IPS DF 19.7 (cell line): ENCODE measurements at regions not wholly inside any gene's neighbourhood (a gene's known extent, or its start where the extent isn't known, plus 50 kb on each side); places are given as distances from the start of the nearest gene placed in this dataset.

Experiments
- DNase-seq: peaks from one replicate; pipeline ENCODE4 v3.0.0-alpha.2; 2013; ENCODE audit warnings: low read depth, low spot score

DNA sequence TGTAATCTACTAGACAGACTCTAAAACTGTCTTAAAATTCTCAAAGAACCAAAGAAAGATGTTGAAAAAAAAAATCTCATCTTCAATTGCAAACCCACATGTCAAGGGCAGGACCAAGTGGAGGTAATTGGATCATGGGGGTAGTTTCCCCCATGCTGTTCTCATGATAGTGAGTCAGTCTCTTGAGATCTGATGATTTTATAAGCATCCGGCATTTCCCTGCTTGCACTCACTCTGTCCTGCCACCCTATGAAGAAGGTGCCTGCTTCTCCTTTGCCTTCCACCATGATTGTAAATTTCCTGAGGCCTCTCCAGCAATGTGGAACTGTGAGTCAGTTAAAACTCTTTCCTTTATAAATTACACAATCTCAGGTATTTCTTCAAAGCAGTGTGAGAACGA is 257.0 kb downstream of the HHIPL2 start:
- no peak for DNase-seq

DNA sequence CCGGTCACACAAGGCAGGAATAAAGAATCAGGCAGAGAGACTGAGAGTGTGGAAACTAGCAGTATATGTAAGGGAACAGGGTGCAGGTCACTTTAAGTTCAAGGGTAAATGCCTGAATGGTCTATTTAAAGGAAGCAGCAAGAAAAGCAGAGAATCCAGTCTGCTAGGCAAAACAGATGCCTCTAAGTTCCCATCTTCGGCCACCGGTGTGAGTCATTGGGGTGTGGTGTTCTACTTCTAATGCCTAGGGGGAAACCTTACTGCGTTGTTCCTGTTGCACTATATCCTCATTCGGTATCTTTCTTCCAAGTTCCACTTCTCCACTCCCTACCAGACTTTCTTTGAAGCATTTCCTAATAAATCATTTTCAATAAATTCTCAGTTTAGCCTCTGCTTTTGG is 259.9 kb downstream of the HHIPL2 start:
- no peak for DNase-seq

DNA sequence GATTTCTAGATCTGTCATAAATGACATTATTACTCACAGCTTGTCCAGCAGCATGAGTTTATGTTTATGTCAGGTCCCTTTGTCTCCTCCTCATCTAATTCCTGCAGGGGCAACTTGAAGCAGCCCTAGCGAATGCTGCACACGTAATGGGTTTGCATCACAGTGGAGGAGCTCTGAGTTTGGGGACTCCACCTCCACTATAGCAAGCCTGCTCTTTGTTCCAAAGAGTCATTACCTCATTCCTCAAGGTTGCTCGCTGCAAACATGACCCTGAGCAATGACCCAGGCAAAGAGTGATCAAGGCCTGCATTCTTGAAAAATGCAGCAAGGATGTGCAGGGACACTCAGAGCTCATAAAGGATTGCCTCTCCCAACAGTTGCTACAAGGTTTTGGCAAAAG is 261.9 kb downstream of the HHIPL2 start:
- DNase-seq, result no peak

DNA sequence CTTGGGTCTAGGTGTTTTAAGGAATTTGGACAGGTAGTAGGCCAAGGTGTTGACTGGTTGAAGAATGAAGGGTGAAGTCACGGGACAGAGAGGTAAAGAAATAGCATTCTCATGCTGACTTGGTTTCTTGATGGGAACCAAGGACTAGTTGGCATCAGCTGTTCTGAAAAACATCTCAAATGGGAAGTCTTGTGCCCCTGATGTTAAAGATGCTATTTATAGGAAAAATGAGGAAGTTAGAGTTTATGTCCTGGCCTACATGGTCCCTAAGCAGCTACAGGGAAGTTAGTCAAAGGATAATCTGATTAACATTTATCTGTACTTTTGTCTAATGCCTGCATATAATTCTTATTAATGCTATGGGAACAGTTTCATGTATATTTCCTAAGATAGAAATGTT is 262.4 kb downstream of the HHIPL2 start:
- DNase-seq, result no peak

DNA sequence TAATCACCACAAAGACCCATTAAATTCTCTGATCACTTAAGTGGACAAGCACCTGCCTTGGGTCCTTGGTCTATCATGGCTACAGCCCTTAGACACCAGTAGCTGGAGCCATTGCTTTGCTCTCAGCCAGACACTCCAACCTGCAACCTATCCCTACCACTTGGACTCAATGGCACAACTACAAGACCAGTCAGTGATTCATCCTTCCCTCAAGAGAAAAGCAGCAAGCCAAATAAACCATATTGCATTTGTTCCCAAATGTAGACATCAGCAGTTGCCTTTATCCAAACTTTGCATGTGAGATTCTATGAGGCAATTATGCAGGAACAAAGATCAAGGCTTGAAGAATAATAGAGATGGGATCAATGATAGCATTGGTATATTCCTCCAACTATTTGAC is 263.4 kb downstream of the HHIPL2 start:
- DNase-seq, result no peak

DNA sequence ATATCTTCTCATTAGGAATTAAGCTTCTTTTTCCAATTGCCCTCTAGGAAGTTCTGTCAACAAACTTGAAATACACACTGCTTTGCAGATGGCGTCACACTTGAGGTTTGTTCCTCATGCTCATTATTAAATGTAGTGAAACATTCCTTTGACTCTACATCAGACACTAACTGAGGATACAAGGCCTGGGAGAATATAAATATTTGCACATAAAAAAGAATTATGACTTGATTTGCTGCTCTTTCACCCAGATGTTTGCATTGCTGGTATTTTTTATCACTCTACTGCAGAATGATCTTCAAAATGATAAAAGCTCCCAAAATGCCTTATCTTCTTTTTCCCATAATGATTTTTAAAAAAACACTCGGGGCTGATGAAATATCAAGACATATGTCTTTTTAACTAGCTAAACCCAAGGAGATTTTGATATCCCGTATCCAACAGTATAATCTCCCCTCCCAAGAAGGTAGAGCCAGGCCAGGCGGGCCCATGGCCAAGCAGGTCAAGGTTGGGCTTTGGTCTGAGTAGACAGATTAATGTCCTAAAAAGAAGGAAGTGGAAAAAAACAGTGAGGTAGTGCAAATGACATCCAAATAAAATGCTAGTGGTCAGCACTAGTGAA is 264.6 kb downstream of the HHIPL2 start:
- no peak for DNase-seq

DNA sequence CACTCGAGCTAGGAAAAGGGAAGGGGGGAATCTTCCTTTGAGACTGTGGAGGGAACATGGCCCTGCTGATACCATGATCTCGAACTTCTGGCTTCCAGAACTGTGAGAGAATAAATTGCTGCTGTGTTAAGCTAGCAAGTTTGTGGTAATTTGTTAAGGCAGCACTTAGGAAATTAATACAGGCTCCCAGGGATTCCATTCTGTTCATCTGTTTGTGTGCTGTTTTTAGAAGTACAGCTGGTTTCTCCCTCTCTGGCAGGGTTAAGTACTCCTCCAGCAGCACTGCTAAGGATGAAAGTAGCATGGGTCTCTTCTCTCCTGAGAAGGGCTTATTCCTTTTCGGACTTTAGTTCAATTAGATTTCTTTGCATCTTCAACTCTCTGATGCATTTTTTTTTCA is 268.3 kb downstream of the HHIPL2 start:
- no peak for DNase-seq

DNA sequence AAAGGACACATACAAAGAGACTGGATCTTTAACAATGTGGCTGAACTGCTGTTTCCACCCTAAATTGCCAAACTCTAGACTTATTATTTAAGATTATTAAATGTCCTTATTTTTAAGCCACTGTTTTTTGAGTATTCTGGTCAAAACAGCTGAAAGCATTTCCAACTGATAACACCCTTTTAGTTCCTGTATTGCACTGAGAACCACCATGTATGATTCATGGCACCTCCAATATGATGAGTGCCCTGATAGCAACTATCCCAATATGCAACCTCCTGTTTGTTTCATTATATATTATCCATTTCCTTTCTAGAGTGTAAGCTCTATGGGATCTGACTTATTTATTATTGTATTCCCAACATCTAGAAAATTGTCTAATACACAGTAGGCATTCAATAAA is 269.4 kb downstream of the HHIPL2 start:
- no peak for DNase-seq

DNA sequence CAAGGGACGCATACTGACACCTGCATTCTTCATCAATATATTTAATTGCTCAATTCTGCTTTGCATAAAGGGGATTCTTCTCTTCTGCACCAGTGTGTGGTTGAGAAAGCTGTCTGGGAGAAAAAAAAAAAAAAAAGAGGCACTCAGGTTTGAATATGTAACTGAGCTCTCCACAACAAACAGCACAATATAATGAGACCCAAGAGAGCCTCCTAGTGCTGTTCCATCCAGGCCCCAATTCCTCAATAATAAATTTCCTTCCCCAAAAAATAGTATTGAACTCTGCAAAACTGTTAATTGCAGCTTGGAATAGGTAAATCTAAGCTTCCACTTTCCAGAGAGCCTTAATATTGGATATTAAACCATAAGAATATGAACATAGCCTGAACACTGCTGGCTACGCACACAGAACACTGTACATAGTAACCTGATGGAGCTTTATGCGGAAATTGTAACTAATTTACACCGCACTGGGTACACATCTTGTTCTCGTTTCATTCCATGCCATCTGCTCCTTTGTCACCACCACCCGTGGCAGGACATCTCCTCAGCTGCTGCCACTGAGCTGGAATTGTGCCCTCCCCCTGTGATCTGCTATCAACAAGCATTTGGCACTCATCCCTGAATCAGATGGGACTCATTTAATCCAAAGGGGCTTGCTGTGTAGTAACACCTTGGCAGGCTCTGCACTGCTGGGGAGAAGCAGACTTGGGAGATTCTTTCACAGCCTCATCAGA is 272.0 kb downstream of the HHIPL2 start:
- no peak for DNase-seq

DNA sequence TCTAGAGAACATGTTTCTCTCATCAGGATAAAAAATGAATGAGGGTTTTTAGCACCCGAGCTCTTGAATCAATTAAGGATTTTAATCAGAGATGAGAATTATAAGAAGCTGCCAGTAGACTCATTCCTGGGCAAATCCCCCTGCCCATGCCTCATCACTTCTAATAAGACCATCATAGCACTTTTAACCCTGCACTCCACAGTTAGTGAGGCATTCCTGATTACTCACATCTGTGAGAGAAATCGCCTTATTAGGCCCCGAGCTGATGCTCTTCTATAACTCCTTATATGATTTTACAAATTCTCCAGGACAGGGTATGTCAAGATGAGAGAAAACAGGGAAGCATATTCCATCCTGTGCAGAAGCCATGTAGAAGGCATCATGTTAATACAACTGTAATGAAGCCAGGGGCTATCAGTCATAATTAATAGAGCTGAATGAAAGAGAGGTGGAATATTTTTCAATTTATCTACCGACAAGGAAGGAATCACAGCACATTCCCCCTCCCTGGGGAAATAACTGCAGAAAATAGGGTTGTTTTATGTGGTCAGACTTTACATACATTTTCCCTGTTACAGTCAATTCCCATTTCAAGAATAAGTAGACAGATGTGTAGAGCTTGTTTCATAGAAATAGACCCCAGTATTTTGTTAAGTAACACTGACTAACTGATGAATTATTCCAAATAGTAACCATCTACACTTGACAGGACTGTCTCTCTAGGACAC is 272.7 kb downstream of the HHIPL2 start:
- DNase-seq, result no peak

DNA sequence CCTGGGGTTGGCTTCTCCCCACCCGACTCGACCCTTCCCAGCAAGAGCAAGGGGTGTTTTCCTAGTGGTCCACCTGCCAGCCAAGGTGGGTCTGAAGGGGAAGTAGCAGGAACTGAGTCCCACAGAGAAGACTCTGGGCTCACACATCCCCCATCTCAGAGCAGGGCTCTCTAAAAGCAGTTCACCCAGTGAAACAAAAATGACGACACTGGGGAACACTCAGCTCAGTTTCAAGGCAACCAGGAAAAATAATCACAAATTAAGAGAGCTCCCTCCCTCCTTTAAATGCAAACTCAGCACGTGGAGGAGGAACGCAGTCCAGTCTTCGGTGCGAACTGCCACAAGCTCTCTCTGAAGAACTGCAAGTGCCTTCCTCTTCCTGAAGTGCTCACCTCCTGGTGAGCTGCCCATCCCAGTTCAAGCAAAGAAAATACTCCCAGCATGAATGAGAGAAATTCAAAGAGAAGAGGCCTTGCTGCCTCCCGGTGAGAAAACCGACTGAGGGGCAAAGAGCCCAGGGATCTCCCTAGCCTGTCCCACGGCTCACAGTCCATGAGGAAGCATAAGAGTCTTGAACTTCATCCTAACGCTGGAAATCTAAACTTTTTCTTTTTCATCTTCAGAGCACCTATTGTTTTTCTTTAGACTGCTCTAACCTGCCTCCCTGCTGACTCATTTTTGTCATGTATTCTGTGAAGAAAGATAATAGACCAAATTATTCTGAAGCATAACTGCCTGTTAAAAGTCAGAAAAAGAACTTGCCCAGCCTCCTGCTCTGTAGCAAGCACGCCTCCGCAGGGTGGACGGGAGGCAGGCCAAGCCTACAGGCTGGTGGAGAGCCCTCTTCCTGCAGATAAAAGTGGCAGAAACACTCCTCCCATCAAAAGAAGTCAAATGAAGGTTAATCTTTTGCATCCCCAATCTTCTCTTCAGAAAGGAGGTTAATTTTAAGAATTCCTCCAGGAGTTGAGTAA is 281.4 kb downstream of the HHIPL2 start:
- DNase-seq, result no peak

DNA sequence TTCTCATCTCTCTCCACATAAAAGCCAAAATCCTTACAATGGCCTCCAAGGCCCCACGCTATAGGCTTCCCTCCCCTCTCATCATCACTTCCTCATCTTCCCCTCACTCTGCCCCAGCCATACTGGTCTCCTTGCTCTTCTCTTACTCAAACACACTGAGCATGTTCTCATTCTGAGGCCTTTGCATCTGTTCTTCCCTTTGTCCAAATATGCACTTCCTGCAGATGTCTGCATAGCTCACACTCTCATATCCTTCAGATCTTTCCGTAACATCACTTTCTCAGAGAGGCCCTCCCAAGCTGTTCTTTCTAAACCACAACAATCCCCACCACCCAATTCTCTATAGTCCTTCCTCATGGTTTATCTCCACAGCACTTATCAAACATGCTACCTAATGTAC is 284.1 kb downstream of the HHIPL2 start:
- no peak for DNase-seq

DNA sequence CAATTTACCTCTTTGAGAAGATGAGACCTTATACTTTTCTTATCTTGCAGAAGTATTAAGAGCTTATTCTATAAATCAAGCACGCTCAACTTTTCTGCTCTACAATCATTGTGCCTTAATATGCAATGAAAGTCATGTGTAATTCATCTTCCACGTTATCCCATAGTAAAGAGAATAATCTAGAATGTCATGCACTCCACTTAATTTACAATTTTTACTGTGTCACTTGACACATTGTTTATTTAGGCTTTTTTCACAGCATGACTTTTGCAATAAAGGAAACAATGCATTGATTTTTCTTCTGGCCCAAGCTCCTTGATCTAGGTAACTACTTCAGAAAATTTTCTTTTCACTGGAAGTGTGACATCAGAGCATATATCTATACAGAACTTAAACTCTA is 290.9 kb downstream of the HHIPL2 start:
- no peak for DNase-seq

DNA sequence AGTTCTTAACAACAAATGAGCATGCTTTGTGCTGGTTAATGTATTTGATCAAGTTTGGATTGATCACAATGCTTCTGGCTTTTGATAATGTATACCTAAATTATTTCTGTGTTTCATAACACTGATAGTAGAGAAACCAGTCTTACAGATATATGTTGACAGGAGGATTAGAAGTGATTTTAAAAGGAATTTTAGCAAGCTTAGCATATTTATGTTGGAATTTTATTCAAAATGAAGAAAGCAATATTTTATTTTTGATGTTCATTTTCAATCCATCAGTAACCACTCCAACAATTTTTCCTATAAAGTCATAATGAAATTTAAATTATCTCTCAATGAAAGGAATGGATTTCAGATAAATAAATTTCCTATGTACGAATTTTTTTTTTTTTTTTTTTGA is 291.8 kb downstream of the HHIPL2 start:
- DNase-seq, result no peak

DNA sequence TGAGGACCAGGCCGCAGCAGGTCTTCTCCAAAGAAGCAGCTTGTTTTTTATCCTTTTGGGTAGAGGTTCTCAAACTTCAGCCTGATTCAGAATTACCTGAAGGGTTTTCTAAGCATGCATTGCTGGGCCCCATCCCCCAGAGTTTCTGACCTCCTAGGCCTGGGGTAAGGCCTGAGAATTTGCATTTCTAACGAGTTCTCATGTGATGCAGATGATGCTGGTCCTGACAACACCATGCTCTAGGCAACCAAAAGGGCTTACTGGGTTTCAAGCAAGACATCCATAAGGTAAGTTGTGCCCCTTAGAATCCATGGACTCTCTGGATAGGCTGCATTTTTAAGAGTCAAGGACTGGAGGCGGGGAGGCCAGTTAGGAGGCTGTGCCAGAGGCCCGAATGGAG is 295.1 kb downstream of the HHIPL2 start:
- DNase-seq, result no peak

DNA sequence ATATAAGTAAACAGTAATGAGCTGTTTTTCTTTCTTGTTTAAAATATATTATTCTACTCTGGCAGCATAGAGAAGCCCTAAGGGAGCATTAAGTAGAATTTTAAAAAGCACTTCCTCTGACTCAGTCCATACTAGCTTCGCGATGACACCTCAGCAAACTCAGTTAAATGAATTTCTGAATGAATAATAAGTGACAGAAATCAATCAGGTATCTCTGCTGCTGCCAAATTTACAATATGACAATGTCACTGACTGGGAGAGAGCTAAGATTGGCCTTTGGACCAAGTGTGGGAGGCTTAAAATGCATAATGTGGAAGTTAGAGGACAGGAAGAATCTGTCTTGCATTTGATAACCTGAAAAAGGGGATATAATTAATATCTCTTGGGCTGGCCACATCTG is 296.1 kb downstream of the HHIPL2 start:
- no peak for DNase-seq

DNA sequence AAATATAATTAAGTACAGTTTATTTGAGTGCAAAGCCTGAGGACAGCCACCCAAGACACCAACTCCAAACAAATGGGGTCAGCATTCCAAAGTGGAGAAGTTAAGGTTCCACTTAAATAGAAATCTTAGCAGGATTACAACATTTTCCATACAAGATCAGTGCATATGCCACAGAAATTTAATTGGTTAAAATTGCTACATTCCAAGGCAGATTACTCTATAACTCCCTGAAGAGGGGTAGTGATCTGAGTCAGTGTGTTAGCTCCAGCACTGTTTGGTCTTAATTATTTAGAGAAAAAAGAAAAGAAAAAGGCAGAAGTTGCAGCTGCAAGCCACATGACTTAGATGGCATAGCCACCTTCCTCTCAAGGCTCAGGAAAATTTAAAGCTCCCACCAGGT is 297.5 kb downstream of the HHIPL2 start:
- DNase-seq, result no peak

DNA sequence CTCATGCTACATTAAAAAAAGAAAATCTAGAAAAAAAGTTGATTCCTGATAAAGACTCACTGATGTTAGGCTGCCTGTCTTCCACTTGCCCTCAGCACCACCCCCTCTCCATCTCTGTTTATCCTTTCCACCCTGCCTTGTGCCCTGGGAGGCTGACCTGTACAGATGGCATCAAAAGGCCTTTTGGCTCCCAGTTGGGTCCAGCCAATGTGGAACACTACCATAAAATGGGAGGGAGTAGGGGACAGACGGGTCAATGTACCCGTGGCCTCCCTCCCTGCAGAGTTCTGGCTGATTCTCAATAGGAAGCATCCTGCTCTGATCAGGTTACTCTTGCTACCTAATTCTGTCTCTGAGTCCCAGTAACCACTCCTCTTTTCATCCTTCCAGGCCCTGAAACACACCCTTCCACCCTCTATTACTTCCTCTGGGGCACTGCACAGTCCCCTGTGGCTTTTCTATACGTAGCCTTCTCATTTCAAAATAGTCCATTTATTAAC is 300.0 kb downstream of the HHIPL2 start:
- no peak for DNase-seq

DNA sequence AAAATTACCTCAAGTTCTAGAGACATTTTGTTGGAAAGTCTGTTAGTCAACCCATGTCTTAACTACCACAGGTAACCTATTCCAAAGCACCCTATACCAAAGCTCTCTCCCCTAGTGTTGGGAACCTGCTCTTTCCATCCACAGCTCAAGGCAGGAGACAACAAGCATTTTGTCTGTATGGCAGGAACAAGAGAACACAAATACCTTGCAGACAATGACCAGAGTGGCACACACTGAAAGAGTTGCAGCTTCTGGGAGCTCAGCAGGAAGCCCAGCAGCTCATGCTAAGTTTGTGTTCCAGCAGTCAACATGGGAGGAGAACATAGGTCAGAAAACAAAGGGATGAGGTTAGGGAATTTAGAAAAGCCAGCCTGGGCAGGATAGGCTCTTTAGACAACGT is 300.8 kb downstream of the HHIPL2 start:
- no peak for DNase-seq

DNA sequence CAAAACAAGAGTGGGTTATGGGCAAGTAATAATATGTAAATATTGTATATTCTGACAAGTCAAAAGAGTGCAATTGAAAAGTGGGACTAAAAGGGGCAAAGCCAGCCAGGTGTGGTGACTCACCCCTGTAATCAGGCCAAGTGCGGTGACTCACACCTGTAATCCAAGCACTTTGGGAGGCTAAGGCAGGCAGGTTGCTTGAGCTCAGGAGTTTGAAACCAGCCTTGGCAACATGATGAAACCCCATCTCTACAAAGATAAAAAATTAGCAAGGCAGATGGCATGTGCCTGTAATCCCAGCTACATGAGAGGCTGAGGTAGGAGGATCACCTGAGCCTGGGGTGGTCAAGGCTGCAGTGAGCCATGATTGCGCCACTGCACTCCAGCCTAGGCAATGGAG is 304.0 kb downstream of the HHIPL2 start:
- DNase-seq, result no peak

DNA sequence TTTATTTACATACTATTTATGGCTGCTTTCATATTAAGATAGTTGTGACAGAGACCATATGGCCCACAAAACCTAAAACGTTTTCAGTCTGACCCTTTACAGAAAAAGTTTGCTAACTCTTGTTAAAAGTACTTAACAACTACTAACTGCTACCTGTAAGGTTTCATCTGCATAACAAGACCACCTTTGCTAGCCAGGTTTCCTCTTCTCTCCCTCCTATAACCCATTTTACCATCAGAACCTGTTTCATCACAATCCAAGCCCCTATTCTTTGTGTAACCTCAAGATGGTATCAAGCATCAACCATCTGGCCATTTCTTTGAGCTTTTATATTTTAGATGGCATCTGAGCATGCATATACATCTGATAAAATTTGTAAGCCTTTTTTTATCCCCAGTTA is 305.4 kb downstream of the HHIPL2 start:
- DNase-seq, result no peak

DNA sequence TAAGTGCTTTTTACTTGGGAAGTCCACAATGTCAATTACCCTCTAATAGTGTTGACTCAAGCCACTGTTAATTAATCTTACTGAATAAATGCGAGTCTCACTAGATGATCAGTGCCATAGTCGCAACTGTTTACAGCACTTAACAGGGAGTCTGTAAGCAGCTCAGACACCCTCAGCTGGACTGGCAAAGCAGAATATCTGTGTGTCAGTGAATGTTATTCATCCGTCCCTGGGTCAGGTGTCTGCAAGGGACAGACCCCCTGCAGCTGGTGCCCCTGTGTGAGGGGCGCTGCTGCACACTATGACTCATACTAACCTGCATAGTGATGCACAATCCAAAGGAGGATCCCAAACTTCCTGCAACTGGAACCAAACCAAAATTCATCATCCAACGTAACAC is 306.5 kb downstream of the HHIPL2 start:
- DNase-seq, result no peak
